ENCODE measurements at regions not wholly inside any gene's neighbourhood (a gene's known extent, or its start where the extent isn't known, plus 50 kb on each side); places are given as distances from the start of the nearest gene placed in this dataset.

DNA sequence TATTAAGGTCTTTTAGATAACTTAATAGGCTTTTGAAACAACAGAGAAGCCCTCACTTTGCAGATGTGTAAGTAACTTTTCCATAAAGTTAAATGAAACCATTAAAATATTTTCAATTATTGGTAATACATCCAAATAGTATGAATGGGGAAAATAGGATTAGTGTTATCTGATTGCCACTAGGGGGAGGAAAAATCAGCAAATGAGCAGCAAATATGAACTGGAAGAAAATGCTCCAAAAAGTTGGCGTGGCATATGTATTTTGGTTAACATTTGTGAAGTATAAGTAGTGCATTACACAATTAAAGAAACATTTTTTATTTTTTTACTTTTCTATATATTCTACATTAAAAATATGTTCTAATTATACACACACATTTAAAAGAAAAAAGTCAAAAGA is 259.8 kb upstream of the ANO5 start:
- TF ChIP-seq POLR2A (IDR thresholded peaks at IDR 0.05; ENCODE audit: low read depth, low read length): no peak
- TF ChIP-seq POLR2AphosphoS5 (IDR thresholded peaks at IDR 0.05; ENCODE audit: low read depth, low read length): no peak
- no peak for TF ChIP-seq TAF1 (IDR thresholded peaks at IDR 0.05; ENCODE audit: low read depth, low read length)
- TF ChIP-seq PAX5 (IDR thresholded peaks at IDR 0.05; ENCODE audit: insufficient read depth, low read length, severe bottlenecking): no peak
- no peak for TF ChIP-seq SPI1 (IDR thresholded peaks at IDR 0.05; ENCODE audit: low read depth, low read length)
- TF ChIP-seq POU2F2 (IDR thresholded peaks at IDR 0.05; ENCODE audit: low read depth, low read length): no peak
